ENCODE measurements at regions not wholly inside any gene's neighbourhood (a gene's known extent, or its start where the extent isn't known, plus 50 kb on each side); places are given as distances from the start of the nearest gene placed in this dataset.
"Not testable (repeated sequence)": the region's sequence is repeated elsewhere in the genome, so short reads cannot be mapped to it uniquely, and the experiment has no call there.

- Mint-ChIP-seq H3K4me1 (ENCODE audit: low read depth) (peaks cover 1% of the 10 kb centered on the region), H3K27me3 (no peaks in the 10 kb centered on the region), H3K36me3 (ENCODE audit: insufficient read depth) (peaks cover 1% of the 10 kb centered on the region), H3K9me3 (ENCODE audit: low read depth) (peaks cover 9% of the 10 kb centered on the region), H3K27ac (no peak overlapping the region), H3K4me3 (ENCODE audit: low read depth) (no peak overlapping the region)
- no peak for DNase-seq (ENCODE audit: low spot score, unreplicated experiment)
- no peak for TF ChIP-seq CTCF (IDR thresholded peaks at IDR 0.05; ENCODE audit: unreplicated experiment)
These were observed 122.1 kb upstream of the RBMS1 start for GRCh38 chr2:160615706-160616105.

GRCh38 chr2:160616149-160616548 lies 122.5 kb upstream of the RBMS1 start:
- H3K27me3 Mint-ChIP-seq = no peaks in the 10 kb centered on the region
- peaks cover 9% of the 10 kb centered on the region for H3K9me3 Mint-ChIP-seq (ENCODE audit: low read depth)
- no peak for DNase-seq (ENCODE audit: low spot score, unreplicated experiment)
- H3K4me1 Mint-ChIP-seq (ENCODE audit: low read depth) = peaks cover 1% of the 10 kb centered on the region
- no peak overlapping the region for H3K27ac Mint-ChIP-seq
- TF ChIP-seq CTCF (IDR thresholded peaks at IDR 0.05; ENCODE audit: unreplicated experiment) = no peak
- H3K4me3 Mint-ChIP-seq (ENCODE audit: low read depth) = no peak overlapping the region
- H3K36me3 Mint-ChIP-seq (ENCODE audit: insufficient read depth) = peaks cover 1% of the 10 kb centered on the region

- no peaks in the 10 kb centered on the region for H3K4me1 Mint-ChIP-seq (ENCODE audit: low read depth)
- no peak overlapping the region for H3K27ac Mint-ChIP-seq
- no peaks in the 10 kb centered on the region for H3K27me3 Mint-ChIP-seq
- H3K36me3 Mint-ChIP-seq (ENCODE audit: insufficient read depth) = no peaks in the 10 kb centered on the region
- H3K9me3 Mint-ChIP-seq (ENCODE audit: low read depth) = peaks cover 15% of the 10 kb centered on the region
- no peak for DNase-seq (ENCODE audit: low spot score, unreplicated experiment)
- no peak overlapping the region for H3K4me3 Mint-ChIP-seq (ENCODE audit: low read depth)
- TF ChIP-seq CTCF (IDR thresholded peaks at IDR 0.05; ENCODE audit: unreplicated experiment) = no peak
These were observed 128.1 kb upstream of the RBMS1 start for GRCh38 chr2:160621748-160622147.

- H3K27me3 Mint-ChIP-seq; H3K27ac Mint-ChIP-seq; H3K4me3 Mint-ChIP-seq (ENCODE audit: low read depth); H3K36me3 Mint-ChIP-seq (ENCODE audit: insufficient read depth); DNase-seq (ENCODE audit: low spot score, unreplicated experiment): not testable (repeated sequence)
- Mint-ChIP-seq H3K9me3 (ENCODE audit: low read depth) (peaks cover 14% of the 10 kb centered on the region), H3K4me1 (ENCODE audit: low read depth) (peaks cover 16% of the 10 kb centered on the region)
These were observed 134.5 kb upstream of the RBMS1 start for GRCh38 chr2:160628020-160628637.

- Mint-ChIP-seq H3K27ac (no peak overlapping the region), H3K36me3 (ENCODE audit: insufficient read depth) (no peaks in the 10 kb centered on the region), H3K4me1 (ENCODE audit: low read depth) (peaks cover 16% of the 10 kb centered on the region), H3K9me3 (ENCODE audit: low read depth) (peaks cover 12% of the 10 kb centered on the region), H3K4me3 (ENCODE audit: low read depth) (no peak overlapping the region), H3K27me3 (no peaks in the 10 kb centered on the region)
- no peak for TF ChIP-seq CTCF (IDR thresholded peaks at IDR 0.05; ENCODE audit: unreplicated experiment)
- DNase-seq (ENCODE audit: low spot score, unreplicated experiment) = no peak
These were observed 135.2 kb upstream of the RBMS1 start for GRCh38 chr2:160628811-160629210.
